HG02970 (cell line): ENCODE measurements at regions not wholly inside any gene's neighbourhood (a gene's known extent, or its start where the extent isn't known, plus 50 kb on each side); places are given as distances from the start of the nearest gene placed in this dataset.
"Not testable (repeated sequence)": the region's sequence is repeated elsewhere in the genome, so short reads cannot be mapped to it uniquely, and the experiment has no call there.

Experiments used
- ATAC-seq: cut with Tn5 transposase; IDR thresholded peaks from one replicate; pipeline ENCODE4 v1.9.1; 2021; ENCODE audit warnings: mild to moderate bottlenecking, moderate library complexity, moderate number of reproducible peaks; ENCODE audit not compliant: unreplicated experiment, low FRiP score

DNA sequence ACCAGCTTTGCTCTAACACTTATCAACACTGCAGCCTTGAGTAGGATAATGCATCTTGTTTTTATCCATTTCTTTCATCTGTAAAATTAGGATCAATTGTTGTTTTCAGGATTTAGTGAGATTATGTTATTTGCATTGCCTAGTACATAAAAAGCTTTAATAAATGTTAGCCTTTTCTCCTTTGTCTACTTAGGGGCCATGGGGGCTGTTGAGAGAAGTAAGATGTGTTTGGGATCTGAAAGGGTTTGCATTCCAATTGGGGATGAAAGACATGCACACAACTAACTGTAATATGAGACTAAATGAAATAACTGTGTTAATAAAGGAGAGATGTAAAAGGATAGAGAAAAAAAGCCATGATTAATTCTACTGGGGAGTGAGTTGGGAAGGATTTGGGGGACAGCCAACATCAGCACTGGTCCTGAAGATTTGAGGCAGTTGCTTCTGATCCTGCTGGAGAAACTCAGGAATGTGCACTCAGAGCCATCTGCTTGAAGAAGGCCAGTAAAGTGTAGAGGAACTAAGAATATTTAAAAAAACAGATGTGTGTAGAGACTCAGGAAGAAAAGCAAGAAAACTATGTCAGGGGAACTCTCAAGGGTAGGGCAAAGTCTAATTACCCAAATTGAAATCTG, 236.3 kb downstream of the OLFM4 start:
- no peak for ATAC-seq

DNA sequence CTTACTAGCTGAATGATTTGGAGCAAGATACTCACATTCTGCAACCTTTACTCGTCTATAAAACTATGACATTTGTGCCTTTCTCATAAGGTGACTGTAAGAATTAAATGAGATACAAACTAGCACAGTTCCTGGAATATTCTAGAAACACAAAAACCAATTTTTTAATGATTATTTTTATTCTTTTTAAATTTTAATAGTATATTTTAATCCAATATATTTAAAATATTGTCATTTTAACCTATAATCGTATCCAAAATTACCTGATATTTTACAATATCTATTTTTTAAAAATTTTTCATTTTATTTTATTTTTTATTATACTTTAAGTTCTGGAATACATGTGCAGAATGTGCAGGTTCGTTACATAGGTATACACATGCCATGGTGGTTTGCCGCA, 238.1 kb downstream of the OLFM4 start:
- ATAC-seq, result no peak

DNA sequence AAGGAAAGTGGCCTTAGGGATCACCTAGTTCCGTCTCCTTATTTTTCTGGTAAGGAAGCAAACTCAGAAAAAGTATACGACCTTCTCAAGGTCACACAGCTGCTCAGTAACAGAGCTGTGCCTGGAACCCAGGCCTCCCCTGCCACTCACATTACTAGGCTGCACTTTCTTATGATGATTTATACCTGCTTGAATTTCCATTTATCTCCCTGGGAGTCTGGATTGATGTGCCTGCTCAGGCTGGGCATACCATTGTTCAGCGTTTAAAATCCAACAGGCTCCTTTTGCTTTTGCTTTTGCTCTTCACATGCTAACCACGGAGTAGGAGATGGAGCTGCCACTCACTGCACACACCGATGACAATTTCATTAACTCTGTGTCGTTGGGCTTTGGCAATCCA, 241.0 kb downstream of the OLFM4 start:
- ATAC-seq, result no peak

DNA sequence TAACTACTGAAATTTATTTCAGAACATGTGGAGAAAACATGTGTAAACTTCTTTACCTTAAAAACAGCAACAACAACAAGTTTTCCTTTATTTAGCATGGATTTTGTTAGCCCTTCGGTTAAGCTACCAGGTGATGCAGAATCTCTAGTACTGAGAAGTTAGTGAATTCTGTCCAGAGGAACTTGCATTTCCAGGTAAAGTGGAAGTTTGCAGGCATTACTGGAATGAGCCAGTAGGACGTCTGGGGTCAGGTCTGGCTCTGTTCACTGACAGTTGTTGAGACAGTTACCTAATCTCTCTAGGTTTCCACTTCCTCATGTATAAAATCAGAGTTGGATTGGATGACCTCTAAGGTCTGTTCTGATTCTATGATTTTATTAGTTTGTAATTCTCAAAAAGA, 244.3 kb downstream of the OLFM4 start:
- ATAC-seq, result no peak

DNA sequence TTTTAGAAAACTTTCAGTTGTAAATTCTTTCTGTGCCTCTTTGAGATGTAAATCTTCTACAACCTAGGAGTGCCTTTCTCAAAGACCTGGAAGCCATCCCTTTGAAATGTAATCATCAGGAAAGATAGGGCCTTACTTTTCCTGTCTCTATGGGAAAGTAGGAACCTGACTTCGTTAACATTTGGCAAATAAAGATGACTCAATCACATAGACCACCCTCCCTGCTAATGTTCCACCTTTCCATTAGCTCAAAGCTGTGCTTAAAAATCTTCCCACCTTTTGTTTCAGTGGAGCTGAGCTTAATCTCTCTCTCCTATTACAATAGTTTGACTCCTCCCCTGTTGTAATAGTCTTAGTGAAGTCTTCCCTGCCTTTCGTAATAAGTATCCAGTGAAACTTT, 247.7 kb downstream of the OLFM4 start:
- ATAC-seq, result no peak

DNA sequence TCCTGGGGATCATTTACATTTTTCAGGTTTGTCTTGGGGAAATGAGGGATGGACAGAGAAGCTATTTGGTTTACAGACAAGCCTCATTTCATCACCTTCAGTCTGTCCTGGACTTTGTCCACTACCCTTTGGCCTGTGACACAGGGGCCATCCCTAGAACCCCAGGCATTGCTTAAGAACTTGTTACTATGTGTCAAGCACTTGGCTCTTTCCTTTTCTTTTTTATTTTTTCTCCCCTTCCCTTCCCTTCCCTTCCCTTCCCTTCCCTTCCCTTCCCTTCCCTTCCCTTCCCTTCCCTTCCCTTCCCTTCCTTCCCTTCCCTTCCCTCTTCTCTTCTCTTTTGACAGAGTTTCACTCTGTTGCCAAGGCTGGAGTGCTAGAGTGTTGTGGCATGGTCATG, 253.1 kb downstream of the OLFM4 start:
- no peak for ATAC-seq

DNA sequence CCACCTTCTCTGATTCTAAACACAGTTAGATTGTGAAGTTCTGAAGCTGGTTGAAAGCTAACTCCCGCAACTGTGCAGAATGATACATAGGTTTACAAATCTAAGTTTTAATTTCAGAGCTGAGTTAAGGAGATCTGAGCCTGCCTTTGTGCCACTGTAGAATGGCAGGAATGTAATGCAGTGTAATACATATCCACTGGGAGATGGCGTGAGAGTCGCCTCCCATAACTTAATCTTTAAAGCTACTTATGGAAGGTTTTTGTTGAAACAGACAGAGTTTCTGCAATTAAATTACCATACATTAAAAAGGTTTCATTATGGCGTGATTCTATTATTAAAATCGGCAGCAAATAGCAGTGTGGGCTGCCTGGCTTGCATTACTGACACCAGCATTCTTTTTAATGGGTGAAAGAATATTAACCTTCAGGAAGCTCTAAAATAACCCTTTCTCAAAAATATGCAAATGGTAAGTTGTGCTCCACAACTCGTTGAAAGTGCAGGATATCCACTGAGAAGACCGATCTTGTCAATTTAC, 257.4 kb downstream of the OLFM4 start:
- no peak for ATAC-seq

DNA sequence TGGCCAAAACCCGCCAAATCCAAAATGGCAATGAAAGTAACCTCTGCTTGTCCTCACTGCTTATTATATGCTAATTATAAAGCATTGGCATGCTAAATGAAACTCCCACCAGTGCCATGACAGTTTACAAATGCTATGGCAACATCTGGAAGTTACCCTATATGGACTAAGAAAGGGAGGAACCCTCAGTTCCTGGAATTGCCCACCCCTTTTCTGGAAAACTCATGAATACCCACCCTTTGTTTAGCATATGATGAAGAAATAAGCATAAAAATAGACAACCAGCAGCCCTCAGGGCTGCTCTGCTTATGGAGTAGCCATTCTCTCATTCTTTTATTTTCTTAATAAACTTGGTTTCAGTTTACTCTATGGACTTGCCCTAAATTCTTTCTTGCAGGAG, 269.8 kb downstream of the OLFM4 start:
- ATAC-seq, result no peak

DNA sequence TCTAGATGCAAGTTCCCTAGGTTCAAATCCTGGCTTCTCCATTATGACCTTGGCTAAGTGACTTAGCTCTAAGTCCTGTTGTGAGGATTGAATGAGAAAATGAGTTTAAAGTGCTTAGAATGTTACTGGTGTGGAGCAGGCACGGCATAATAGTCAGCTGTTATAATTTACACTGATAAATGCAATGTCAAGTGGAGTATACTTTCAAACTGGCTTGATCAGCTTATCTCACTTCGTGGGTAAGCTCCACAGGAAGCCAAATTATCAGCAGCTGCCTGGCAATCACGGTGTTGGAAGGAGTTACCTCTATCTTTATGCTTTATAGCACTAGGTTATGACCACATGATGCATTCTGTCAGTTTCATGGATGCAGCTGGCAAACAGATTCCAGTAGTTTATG, 272.8 kb downstream of the OLFM4 start:
- ATAC-seq, result no peak

DNA sequence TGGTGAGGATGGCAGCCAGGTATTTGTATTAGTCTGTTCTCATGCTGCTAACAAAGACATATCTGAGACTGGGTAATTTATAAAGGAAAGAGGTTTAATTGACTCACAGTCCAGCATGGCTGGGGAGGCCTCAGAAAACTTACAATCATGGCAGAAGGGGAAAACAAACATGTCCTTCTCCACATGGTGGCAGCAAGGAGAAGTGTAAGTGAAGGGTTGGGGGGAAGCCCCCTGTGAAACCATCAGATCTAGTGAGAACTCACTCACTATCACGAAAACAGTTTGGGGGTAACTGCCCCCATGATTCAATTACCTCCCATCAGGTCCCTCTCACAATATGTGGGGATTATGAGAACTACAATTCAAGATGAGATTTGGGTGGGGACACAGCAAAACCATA, 276.8 kb downstream of the OLFM4 start:
- ATAC-seq, result not testable (repeated sequence)

DNA sequence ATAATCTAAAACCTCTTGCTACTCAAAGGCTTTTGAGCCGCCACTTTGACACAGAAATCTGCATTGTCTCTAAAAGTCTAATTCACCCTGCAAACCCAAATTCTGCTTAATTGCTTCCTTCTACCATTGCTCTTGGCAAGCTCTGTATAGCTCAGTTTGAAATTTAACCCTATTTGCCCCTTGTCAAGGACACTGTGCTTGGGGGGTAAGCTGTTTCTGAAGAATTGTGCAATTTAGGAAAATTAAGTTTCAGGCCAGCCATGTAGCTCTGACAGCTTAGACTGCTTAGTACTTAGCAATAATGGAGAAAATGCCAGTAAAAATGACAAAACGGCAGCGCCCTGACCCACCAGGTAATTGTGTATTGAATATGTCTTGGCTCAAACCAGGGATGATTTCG, 282.2 kb downstream of the OLFM4 start:
- no peak for ATAC-seq

DNA sequence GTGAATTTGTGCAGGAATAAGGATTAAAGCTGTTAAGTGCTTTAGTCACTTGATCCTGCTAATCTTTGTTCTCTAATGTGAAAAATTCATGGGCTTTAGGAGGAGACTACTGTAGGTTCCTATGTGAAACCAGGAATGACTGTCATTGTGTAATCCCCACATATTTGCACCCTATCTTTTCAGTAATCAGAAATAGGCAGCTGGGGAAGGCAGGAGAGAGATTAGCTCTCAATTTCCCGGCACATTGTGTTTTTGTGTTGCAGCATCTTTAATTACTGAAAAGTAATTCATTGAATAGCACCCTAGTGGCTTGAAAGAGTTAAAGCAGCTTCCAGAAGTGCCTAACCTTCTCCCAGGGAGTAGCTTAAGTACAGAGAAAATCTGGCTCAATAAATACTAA, 282.9 kb downstream of the OLFM4 start:
- ATAC-seq, result no peak

DNA sequence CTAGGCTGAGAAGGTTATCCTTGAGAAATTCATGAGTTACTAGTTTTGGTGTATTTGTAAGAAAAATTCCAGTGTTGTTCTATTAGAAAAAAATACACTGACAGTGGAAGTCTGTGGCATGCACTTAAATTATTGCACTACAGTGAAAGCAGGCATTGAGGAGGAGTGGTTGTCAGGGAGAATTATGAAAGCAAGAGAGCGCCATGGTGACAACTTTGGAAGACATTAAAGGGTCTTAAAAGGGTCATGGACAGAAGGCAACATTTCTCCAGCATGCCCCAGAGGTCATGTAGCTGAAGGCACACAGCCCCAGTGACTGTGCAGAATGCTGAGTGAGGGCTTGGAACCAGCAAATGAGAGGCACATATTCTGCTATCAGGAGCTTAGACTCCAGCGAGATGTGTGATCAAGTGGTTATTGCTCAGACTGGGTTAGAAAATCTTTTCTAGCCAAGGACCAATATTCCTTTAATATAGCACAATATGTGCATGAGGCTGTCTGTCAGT, 292.7 kb downstream of the OLFM4 start:
- ATAC-seq, result no peak

DNA sequence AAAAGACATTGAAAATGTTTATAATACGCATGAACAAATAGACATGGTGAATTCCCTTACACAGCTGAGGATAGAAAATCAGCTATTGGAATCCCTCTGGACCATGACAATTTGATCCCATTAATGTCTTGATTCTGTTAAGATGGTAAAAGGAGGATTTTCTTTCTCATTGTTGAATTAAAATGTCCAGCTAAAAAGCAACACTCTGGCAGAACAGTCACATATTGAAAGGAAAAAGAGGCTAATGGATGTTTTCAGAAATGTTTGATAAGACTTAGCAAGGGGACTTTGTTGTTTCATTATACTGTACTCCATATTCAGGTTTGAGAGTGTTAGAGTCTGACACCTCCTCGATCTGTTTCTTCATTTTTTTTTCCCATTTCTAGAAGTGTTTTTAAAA, 296.0 kb downstream of the OLFM4 start:
- no peak for ATAC-seq

DNA sequence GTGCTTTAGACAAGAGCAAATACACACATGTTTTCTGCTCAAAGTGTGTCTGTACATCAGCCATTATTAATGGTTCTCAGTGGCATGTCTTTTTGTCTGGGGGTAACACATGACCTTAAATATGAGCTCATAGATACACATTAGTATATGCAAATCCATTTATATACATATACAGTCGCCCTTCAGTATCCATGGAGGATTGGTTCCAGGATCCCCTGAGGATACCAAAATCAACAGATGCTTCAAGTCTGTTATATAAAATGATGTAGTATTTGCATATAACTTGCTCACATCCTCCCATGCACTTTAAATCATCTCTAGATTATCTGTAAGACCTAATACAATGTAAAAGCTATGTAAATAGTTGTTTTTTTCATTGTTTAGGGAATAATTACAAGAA, 298.1 kb downstream of the OLFM4 start:
- ATAC-seq, result no peak

DNA sequence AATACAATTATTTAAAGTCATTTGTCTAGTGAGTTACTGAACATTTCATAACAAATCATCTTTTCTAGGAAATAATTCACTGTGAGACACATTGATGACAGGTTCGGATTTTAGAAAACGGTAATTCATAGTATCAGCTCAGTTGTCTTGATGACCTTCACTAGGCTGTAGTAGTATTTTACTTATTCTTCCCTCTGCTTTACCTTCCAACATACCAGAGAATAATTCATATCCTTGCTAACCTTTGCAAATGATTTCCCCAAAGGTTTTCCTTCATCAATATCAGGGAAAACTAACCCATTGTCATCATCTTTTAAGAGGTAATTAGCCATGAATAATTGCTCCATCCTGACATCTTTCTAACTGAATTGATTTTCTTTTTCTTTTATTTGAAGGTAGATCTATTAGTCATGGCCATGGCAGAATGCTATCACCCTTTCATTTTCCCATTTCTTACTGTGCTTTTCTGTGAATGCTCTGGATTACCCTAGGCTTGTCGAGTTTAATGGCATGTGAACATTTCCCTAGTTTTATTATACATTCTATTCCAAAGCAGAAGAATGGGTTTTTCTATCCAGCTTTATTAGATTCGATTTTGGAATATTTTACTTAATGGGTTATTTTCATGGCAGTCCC, 299.2 kb downstream of the OLFM4 start:
- ATAC-seq, result no peak

DNA sequence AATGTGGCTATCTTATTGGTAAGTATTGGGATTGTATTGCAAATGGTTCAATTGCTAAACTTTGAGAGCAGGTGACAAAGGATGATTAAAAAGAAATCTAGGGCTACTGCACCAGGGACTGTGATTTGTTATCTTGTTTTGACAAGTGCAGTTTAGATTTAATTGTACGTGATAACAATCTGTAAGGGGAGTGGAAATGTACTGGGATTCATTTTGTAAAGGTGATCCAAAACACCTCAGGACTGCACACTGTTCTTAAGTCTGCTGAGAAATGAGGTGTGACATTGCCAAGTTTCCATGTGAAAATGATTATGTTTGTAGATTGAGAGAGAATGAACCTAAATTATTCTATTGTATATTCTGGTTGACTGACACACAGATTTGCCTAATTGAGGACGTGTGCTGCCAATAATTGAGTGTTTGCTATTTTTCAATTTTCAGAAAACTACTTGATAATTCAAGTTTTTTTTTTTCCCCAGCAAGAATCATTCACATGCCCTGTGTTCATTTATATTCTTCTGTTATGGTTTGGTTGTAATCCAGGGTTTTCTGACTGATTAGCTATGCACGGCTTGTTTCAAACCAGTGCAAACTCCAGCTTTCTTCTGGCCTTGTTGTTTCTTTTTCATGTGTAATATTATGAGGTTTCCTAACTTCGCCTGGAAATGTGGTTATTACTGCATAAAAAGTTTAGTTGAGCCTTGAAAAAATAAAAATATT, 308.0 kb downstream of the OLFM4 start:
- no peak for ATAC-seq

DNA sequence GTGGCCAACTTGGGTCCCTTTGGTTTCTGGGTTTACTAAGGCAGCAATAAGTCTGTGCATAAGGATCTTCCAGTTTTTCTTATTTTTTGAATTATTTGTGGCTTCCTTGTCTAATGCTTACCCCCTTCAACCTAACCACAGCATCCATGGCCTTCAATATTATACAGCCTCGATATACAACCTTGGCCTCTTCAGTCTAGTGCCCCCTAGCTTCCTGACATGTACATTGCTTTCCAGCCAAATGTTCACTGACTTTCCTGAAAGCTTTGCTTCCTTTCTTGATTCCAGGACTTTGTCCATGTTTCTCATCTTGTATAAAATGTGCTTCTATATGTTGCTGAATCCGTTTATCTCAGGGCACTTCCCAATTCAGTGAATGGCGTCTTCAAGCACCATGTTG, 310.1 kb downstream of the OLFM4 start:
- no peak for ATAC-seq

DNA sequence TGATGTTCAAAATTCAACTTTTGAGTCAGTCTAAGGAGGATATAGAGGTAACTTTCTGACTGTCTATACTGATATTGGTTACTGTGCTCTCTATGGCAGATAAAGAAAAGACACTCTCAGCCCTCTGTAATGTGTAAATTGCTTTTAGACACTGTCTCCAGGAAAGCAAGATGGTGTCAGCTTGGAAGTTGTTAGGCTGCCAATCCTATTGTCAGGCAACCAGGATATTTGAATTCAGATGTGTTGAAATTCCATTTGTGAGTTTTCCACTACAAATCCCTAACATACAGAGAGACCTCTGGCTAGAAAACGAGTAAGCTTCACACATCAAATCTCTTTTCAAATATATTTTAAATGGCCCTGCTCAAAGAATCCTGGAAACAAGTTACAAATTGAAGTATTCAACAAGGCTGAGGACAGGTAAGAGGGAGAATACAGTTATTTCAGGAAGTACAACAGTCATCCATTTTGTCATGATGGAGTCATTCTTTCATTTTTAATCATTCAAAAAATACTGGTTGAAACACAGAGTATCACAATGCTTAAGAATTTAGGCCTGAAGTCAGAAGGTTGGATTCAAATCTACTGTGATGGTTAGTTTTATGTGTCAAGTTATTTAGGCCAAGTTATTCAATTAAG, 312.0 kb downstream of the OLFM4 start:
- ATAC-seq, result no peak

DNA sequence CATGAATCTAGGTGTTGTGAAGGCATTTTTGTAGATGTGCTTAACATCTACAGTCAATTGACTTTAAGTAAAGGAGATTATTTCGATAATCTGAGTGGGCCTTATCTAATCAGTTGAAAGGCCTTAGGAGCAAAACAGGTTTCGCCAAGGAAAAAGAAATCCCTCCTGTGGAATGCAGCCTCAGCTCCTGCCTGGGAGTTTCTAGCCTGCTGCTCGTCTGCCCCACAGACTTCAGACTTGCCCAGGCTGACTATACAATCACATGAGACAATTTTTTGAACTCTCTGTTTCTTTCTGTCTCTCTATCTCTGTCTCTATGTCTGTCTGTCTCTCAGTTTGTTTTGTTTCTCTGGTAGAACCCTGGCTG, 312.5 kb downstream of the OLFM4 start:
- ATAC-seq, result no peak
